GM21447 (cell line): ENCODE measurements at regions not wholly inside any gene's neighbourhood (a gene's known extent, or its start where the extent isn't known, plus 50 kb on each side); places are given as distances from the start of the nearest gene placed in this dataset.
"Not testable (repeated sequence)": the region's sequence is repeated elsewhere in the genome, so short reads cannot be mapped to it uniquely, and the experiment has no call there.

ENCODE experiments used
- ATAC-seq: cut with Tn5 transposase; IDR thresholded peaks from one replicate; pipeline ENCODE4 v1.9.1; 2021; ENCODE audit not compliant: unreplicated experiment

DNA sequence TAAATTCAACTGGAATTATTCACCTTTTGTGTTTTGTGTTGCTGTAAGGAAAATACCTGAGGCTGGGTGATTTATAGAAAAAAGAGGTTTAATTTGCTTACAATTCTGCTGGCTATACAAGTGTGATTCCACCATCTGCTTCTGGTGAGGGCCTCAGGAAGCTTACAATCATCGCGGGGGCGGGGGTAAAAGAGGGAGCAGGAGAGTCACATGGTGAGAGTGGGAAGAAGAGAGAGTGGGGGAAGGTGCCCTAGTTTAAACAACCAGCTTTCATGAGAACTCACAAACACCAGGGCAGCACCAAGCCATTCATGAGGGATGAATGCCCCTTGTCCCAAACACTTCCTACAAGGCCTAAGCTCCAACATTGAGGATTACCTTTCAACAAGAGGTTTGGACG is 760.7 kb upstream of the PCDH9 start:
- ATAC-seq = no peak

DNA sequence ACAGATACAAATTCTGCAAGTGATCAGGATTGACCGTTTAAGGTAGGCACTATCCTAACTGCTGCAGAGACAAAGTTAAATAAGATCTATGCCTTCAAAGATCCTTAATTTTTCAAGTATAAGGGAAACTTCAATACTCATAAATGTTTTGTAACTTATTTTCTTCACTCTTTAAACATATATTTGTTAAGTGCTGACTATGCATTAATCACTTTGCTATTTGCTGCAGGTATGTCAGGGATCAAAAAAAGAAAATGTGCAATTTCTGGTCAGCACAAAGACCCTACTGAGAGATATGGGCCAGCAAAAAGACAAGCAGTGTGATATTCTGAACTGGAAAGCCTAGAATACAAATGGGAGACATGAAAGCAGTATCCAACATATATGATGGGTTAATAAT is 756.1 kb upstream of the PCDH9 start:
- ATAC-seq = no peak

DNA sequence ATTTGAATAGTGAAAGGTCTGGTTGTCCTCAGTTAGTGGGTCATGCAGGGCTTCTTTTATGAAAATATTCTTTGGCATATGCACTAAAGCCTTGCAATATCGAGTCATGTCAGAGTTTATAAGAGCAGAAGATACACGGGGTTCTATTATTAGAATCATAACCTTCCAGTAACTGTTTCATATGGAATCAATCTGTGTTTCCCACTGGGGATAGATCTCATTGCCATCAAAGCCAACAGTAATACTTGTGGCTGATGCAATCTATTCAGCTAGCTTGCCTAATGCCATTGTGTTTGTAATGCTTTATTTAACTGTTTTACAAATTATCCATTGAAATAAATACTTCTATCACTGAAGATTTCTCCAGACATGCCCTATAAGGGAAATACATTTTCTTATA is 746.9 kb upstream of the PCDH9 start:
- ATAC-seq = no peak

GRCh38 chr13:67971291-67971690 is 741.2 kb upstream of the PCDH9 start:
- no peak for ATAC-seq

DNA sequence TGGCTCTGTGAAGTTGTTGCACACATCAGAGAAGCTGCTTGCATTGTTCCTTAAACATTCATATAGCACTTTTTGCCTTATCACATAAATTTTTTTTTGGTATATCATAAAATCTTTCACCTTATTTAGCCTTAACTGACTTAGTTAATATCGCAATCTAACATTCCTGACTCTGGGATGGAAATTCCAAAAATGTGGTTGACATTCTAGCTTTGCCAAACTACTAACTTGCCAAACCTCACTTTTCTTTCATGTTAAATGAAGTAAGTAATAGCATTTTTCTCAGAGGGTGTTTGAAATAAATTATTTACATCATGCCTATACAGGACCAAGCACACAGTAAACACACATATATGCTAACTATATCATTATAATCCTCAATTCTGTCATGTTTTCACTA is 736.9 kb upstream of the PCDH9 start:
- ATAC-seq = no peak

- no peak for ATAC-seq
Measured at GRCh38 chr13:67966065-67966464, 735.9 kb upstream of the PCDH9 start.

DNA sequence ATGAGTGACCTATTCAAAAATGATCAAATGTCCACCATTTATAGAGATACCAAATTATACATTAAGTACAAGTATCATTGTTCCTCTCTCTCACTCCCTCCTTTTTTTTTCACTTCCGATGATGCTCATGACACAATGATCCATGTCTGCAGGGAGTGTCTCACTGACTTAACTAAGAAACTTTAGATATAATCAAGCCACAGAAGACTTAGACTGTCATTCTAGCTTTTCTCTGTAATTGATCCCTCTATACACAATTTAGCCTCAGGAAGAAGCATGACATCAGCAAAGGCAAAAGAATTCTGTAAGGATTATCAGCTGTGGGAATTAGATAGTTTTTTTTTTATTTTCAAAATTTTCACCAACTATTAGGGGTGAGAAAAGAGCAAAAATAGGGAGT is 734.9 kb upstream of the PCDH9 start:
- no peak for ATAC-seq

DNA sequence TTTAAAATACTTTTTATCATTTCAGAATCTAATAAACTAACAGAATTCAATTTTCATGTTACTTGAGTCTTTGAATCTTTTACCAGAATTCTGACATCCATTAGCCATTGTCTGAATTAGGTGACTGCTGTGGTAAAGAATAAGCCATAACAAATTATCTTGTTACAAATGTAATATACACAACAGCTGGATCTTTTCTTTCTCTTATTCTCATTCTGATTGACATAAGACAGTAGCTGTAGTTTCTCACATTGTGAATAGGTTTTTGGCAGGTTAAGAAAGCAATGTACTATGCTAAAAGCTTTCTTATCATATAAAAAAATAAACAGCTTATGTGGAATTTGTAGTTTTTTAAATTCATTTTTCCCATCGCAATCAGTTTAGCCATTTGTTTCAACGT is 734.0 kb upstream of the PCDH9 start:
- ATAC-seq = no peak

GRCh38 chr13:67961331-67961730 is 731.2 kb upstream of the PCDH9 start:
- no peak for ATAC-seq

- ATAC-seq = no peak
Measured at GRCh38 chr13:67951431-67951830, 721.3 kb upstream of the PCDH9 start.

DNA sequence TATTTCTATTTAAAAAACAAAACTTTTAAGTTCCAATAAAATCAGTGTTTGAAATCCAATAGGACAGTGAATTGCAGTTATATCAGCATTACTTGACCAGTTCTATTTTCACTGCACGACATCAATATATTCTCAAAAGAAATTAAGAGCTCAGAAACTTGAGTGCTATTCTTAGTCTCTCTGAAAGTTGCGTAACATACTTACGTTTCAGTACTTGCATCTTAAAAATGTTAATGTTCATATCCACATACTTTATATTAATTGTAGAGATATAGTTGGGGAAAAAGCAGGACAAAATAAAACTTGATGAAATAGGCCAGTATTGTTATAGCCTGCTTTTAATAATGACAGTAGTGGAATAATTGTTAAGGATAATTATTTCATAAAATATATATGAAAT is 720.5 kb upstream of the PCDH9 start:
- ATAC-seq = no peak

DNA sequence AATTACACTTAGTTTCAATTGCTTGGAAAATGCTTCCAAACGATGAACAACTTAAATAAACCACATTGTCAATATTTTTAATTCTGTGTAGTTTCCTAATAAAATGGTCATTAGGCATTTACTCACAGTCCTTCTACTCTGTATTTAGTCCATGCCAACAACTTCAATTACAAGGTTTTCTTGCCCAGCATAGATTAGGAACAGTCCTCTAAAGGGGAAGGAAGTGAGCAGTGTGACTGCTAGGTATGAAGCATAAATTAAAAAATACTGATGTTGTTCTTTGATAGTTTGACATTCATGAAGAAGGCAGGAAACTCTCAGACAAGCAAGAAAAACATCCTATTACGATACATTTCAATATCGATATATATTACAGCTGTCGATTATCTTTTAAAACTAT is 716.0 kb upstream of the PCDH9 start:
- ATAC-seq = no peak

GRCh38 chr13:67943116-67943515 is 713.0 kb upstream of the PCDH9 start:
- no peak for ATAC-seq

DNA sequence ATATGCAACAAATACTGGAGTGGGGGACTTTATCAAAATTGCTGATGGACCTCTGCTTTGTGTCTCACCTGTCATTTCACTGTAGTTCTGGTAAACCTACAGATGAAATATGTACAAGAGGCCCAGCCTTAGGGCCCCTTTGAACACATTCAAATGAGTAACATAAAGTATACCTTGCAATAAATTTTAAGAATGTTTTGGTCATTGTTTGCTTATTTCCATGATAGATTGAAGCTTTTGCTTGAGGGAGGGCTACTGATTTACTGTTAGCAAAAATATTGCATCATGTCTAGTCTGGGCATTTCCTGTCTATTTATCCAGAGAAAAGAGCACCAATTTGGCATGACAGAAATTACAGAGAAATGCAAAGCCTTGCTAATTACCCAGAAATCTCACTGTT is 705.5 kb upstream of the PCDH9 start:
- ATAC-seq = no peak

DNA sequence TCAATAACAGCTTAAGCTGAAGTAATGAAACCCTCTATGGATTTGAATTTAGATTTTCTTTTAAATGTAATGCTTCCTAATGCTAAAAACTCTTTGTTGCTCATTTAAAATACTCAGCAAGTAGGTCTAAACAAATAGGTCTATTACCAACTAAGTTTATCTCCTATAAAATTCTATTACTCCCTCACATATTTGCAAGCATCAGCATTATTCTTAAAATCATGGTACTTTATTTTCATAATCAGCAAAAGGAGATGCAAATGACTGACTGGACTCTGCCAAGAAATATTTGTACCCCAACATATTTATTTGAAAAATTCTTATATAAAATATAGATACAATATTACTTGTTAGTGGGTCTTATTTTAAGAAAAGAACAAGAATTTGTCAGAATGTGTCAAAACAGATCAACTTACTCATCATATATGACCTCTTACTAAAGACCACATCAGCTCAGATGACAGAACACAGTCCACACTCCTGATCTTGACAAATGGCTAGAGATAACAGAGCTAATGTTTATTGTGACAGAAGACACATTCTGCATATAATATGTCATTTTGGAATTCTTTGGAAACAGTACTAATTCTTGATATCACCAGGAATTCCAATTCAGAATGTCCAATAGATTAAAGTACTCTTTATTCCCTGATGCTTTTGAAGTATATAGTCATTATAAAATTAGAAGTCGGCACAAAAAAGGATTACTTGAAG is 704.6 kb upstream of the PCDH9 start:
- ATAC-seq = no peak

DNA sequence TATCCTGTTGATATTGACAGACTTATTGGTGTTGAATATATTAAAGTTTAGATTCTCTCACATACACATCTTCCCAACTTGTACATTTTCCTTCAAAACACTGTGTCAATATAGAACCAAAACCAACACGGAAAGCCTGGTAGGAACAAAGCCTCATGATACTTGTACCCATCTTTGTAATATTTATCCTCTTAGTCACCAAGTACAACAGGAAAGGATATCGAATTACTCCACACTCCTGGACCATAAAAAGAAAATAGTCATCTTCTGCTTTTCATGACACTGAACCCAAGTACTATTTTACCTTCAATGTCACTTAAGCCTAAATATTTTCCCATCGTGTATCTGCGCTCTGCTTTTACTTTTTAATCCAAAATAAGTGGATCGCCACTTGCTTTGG is 702.9 kb upstream of the PCDH9 start:
- ATAC-seq = no peak

DNA sequence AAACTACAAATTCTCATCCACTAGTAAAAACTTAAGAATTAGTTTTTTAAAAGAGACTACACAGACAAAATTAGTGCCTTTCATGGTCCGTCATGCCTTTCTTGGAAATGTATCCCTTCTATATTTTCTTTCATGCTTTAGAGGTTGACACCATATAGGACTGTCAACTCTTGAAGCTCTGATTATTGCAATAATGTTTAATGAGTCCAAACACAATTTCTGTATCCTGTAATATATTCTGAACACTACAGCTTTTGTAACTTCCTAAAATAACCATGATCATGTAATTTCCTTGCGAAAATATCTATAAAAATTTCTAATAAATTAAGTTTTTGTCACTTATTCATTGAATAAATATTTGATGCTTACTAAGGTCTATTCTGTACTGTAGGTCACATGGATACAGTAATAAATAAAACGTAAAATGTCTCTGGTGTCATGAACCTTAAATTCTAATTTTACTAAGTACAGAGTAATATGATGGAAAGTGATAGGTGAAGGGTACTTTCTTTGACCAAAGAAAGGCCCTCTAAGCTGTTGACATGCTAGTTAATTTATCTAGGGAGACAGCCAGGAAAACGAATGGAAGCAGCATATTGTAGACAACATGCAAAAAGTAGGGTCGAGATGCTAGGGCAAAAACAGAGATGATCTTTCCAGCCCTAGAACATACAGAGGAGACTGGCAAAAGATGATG is 687.3 kb upstream of the PCDH9 start:
- ATAC-seq = no peak

GRCh38 chr13:67916650-67917049 is 686.5 kb upstream of the PCDH9 start:
- no peak for ATAC-seq

- no peak for ATAC-seq
Measured at GRCh38 chr13:67914535-67914934, 684.4 kb upstream of the PCDH9 start.

- ATAC-seq = not testable (repeated sequence)
Measured at GRCh38 chr13:67902960-67903359, 672.8 kb upstream of the PCDH9 start.

DNA sequence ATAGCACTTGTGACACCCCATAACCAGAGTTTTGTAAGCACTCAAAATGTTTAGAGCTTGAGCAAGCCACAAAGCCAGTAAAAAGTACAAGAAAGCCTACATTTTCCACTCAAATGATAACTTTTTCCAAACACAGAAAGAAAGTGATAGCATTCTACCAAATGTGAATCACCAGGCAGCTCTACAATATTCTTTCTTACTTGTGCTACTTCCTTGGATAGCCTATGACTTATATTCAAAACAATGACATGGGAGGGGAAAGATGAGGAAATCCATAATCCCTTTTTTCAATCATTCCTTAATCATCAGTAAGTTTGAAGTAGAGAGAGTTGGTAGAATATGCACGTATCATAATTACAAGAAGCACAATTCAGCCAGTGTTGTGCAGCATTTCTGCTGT is 650.8 kb upstream of the PCDH9 start:
- ATAC-seq = no peak

DNA sequence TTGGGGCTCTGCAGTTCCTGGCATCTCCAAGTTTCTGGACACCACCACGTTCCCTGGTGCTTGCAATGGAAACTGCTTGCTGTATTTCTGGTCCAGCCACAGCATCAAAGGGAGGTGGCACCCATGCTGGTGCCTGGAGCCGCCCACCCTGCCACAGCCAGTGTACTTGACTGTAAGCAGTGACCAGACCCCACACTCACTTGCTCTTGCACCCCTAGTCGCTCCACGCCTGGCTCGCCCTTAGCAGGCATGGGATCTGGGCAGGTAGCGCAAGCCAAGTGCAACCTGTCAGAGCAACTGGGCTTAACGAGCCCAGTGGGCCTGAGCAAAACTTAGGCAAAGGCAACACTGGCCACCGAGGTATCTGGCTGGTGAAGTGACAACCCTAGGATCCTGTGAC is 648.2 kb upstream of the PCDH9 start:
- no peak for ATAC-seq

DNA sequence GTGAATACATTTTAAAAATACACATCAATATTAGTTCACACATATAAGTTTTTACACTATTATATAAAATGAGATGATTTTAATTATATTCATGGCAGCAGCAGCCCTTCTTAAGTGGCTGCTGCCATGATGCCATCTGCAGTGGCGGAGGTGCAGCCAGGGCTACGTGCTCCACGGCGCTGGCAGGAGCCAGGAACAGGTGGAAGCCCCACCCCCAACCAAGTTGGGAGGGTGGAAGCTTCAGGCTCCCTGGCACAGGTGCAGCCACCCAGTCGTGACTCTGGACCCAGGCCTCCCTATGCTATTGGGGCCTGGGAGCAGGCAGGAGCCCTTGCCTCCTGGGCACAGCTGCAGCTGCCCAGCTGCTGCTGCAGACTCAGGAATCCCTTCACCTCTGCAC is 646.9 kb upstream of the PCDH9 start:
- no peak for ATAC-seq
